IMR-90 (cell line): ENCODE measurements at regions not wholly inside any gene's neighbourhood (a gene's known extent, or its start where the extent isn't known, plus 50 kb on each side); places are given as distances from the start of the nearest gene placed in this dataset.

Source experiments
- ATAC-seq: fragments of 200-7000 bp; cut with Tn5 transposase; 2 replicates; pipeline ENCODE4 v1.9.1; 2020; ENCODE audit warnings: low read depth, mild to moderate bottlenecking, moderate library complexity
- BruUV-seq: library from RNA; stranded (reverse); fragments of 400-500 nt; replicated peaks from 2 replicates; lab custom pipeline; 2021; lab: Mats Ljungman, UMichigan
- CTCF ChIA-PET: fragments of 300-600 bp; formaldehyde crosslinking; extraction: SDS; loops from one replicate; lab custom pipeline; 2021; ENCODE audit warnings: antibody characterized with exemption; lab: Yijun Ruan, JAX
- POLR2A ChIA-PET: fragments of 300-600 bp; sonication (Branson Sonifier 250); formaldehyde crosslinking; loops from one replicate; lab custom pipeline; 2022; ENCODE audit warnings: antibody characterized with exemption; ENCODE audit not compliant: unreplicated experiment; lab: Charles Lee
- DNase-seq: peaks from one replicate; pipeline ENCODE4 v3.0.0; 2013
- H2AFZ ChIP-seq: replicated peaks from 2 replicates; pipeline ENCODE3; 2013; ENCODE audit warnings: low read length, mild to moderate bottlenecking; ENCODE audit not compliant: poor library complexity
- H2AK5ac ChIP-seq: 2 replicates; pipeline ENCODE4 v1.6.1; 2013; ENCODE audit warnings: low read depth, low read length, inconsistent platforms
- H2AK9ac ChIP-seq: replicated peaks from 2 replicates; pipeline ENCODE3; 2013; ENCODE audit warnings: mild to moderate bottlenecking, low read depth, low read length, moderate library complexity; ENCODE audit not compliant: poor library complexity
- H2BK120ac ChIP-seq: 2 replicates; pipeline ENCODE4 v1.6.1; 2013; ENCODE audit warnings: low read depth, low read length, inconsistent platforms
- H2BK15ac ChIP-seq: 3 replicates; pipeline ENCODE4 v1.6.1; 2013; ENCODE audit warnings: low read depth, low read length, inconsistent platforms
- H2BK20ac ChIP-seq: 2 replicates; pipeline ENCODE4 v1.6.1; 2013; ENCODE audit warnings: low read depth, mild to moderate bottlenecking, inconsistent platforms, low read length, moderate library complexity
- H2BK5ac ChIP-seq: 2 replicates; pipeline ENCODE4 v1.6.1; 2013; ENCODE audit warnings: mild to moderate bottlenecking, low read depth, low read length, inconsistent platforms; ENCODE audit not compliant: poor library complexity, severe bottlenecking
- H3K14ac ChIP-seq: replicated peaks from 2 replicates; pipeline ENCODE4 v1.6.1; 2013; ENCODE audit warnings: low read depth, low read length, inconsistent platforms
- H3K18ac ChIP-seq: 2 replicates; pipeline ENCODE4 v1.6.1; 2013; ENCODE audit warnings: low read depth, low read length, control low read depth
- H3K23ac ChIP-seq: 2 replicates; pipeline ENCODE4 v1.6.1; 2013; ENCODE audit warnings: low read depth, low read length, inconsistent platforms
- H3K27ac ChIP-seq: 2 replicates; pipeline ENCODE4 v1.5.1; 2013; ENCODE audit warnings: mild to moderate bottlenecking, control low read depth, low read length; ENCODE audit not compliant: insufficient read depth
- H3K27me3 ChIP-seq: 2 replicates; pipeline ENCODE4 v1.6.1; 2013; ENCODE audit warnings: low read length; ENCODE audit not compliant: control insufficient read depth, insufficient read depth
- H3K36me3 ChIP-seq: 2 replicates; pipeline ENCODE4 v1.6.1; 2013; ENCODE audit warnings: low read length, mixed read lengths; ENCODE audit not compliant: control insufficient read depth, insufficient read depth
- H3K4ac ChIP-seq: 2 replicates; pipeline ENCODE4 v1.6.1; 2013; ENCODE audit warnings: low read depth, low read length, inconsistent platforms
- H3K4me1 ChIP-seq: 2 replicates; pipeline ENCODE4 v1.6.1; 2013; ENCODE audit warnings: low read length, mixed read lengths; ENCODE audit not compliant: control insufficient read depth, insufficient read depth
- H3K4me2 ChIP-seq: 2 replicates; pipeline ENCODE4 v1.6.1; 2013; ENCODE audit warnings: low read depth, mild to moderate bottlenecking, control low read depth, low read length, moderate library complexity
- H3K4me3 ChIP-seq: 2 replicates; pipeline ENCODE4 v1.5.1; 2013; ENCODE audit warnings: low read depth, mild to moderate bottlenecking, control low read depth, low read length, moderate library complexity; ENCODE audit not compliant: insufficient read depth
- H3K56ac ChIP-seq: 2 replicates; pipeline ENCODE4 v1.6.1; 2013; ENCODE audit warnings: low read length, inconsistent platforms; ENCODE audit not compliant: insufficient read depth; ENCODE audit errors: extremely low read depth
- H3K79me1 ChIP-seq, 2 experiments: 2 replicates each; pipeline ENCODE4 v1.6.1; 2013; ENCODE audit warnings: low read length in 2 of 2, inconsistent platforms in 1 of 2, low read depth in 1 of 2
- H3K9ac ChIP-seq: 2 replicates; pipeline ENCODE4 v1.6.1; 2013; ENCODE audit warnings: low read depth, low read length, control low read depth
- H3K9me1 ChIP-seq: 2 replicates; pipeline ENCODE4 v1.6.1; 2013; ENCODE audit warnings: low read length, inconsistent platforms; ENCODE audit not compliant: insufficient read depth
- H3K9me3 ChIP-seq: 2 replicates; pipeline ENCODE4 v1.6.1; 2013; ENCODE audit warnings: low read length; ENCODE audit not compliant: control insufficient read depth, insufficient read depth
- H4K20me1 ChIP-seq: 2 replicates; pipeline ENCODE4 v1.6.1; 2013; ENCODE audit warnings: low read length, inconsistent platforms; ENCODE audit not compliant: insufficient read depth
- H4K5ac ChIP-seq: 2 replicates; pipeline ENCODE4 v1.6.1; 2013; ENCODE audit warnings: mild to moderate bottlenecking, low read depth, low read length, control low read depth
- H4K8ac ChIP-seq, 2 experiments: 2 replicates each; pipeline ENCODE4 v1.6.1; 2013; ENCODE audit warnings: low read depth in 2 of 2, low read length in 2 of 2, control low read depth in 1 of 2, inconsistent platforms in 1 of 2
- H4K91ac ChIP-seq: 2 replicates; pipeline ENCODE4 v1.6.1; 2013; ENCODE audit warnings: low read depth, low read length, inconsistent platforms; ENCODE audit not compliant: insufficient read depth
- MAFK ChIP-seq: IDR thresholded peaks from 2 replicates; pipeline ENCODE4 v1.6.1; 2012; ENCODE audit warnings: low read depth, low read length, improper control_type of control experiment
- MXI1 ChIP-seq: IDR thresholded peaks from 2 replicates; pipeline ENCODE4 v1.6.1; 2012; ENCODE audit warnings: low read depth, mild to moderate bottlenecking, low read length, moderate library complexity, borderline replicate concordance
- NFE2L2 ChIP-seq: fragments of 150-350 bp; IDR thresholded peaks from 2 replicates; pipeline ENCODE4 v1.6.1; 2016; ENCODE audit warnings: low read depth, mild to moderate bottlenecking, low read length
- RAD21 ChIP-seq: IDR thresholded peaks from 2 replicates; pipeline ENCODE4 v1.6.1; 2012; ENCODE audit warnings: low read length, improper control_type of control experiment
- RCOR1 ChIP-seq: IDR thresholded peaks from 2 replicates; pipeline ENCODE4 v1.6.1; 2012; ENCODE audit warnings: mild to moderate bottlenecking, low read length, improper control_type of control experiment; ENCODE audit not compliant: insufficient replicate concordance
- RFX5 ChIP-seq: IDR thresholded peaks from 2 replicates; pipeline ENCODE4 v1.8.0; 2012; ENCODE audit warnings: low read depth, mild to moderate bottlenecking, low read length, moderate library complexity
- USF2 ChIP-seq: fragments of 150-350 bp; IDR thresholded peaks from 2 replicates; pipeline ENCODE4 v1.6.1; 2017; ENCODE audit warnings: mild to moderate bottlenecking, antibody characterized with exemption, low read length, low read depth
- WGBS, 2 experiments: methylation state at CpG; one replicate each; pipeline versions ENCODE4 v1.1.5 to v1.1.7; 2013; ENCODE audit warnings: missing lambda C conversion rate in 2 of 2; ENCODE audit not compliant: insufficient read length in 1 of 2; ENCODE audit errors: extremely low coverage in 2 of 2; 5-methylcytosine and 5-hydroxymethylcytosine counted together
- dilution Hi-C: fragments of 300-500 bp; cut with HindIII; formaldehyde crosslinking; loops from one replicate; pipeline ENCODE4 v1.14.3; 2018; ENCODE audit warnings: low sequenced_read_pairs; ENCODE audit not compliant: unreplicated experiment
- in situ Hi-C: fragments of 300-500 bp; cut with MboI; formaldehyde crosslinking; loops from 3 replicates; pipeline ENCODE4 v1.14.3; 2019; ENCODE audit warnings: low sequenced_read_pairs, inconsistent platforms, mixed read lengths
- intact Hi-C: fragments of 100-400 bp; cut with micrococcal nuclease; formaldehyde crosslinking; loops from 2 replicates; pipeline ENCODE4 v1.10.0; 2022

- Histone ChIP-seq H3K4ac (no peak overlapping the region), H4K8ac (no peak overlapping the region), H3K9me1 (no peaks in the 10 kb centered on the region), H3K9ac (no peak overlapping the region), H3K4me1 (no peaks in the 10 kb centered on the region), H3K79me1 (no peaks in the 10 kb centered on the region), H2BK15ac (no peak overlapping the region), H3K56ac (no peak overlapping the region), H3K27me3 (no peaks in the 10 kb centered on the region), H3K18ac (no peak overlapping the region), H4K20me1 (no peaks in the 10 kb centered on the region), H2AK9ac (no peak overlapping the region), H2BK20ac (no peak overlapping the region), H4K91ac (no peak overlapping the region), H3K4me2 (no peak overlapping the region), H3K27ac (no peak overlapping the region), H2AK5ac (no peak overlapping the region), H2BK5ac (no peak overlapping the region), H3K9me3 (peaks cover 13% of the 10 kb centered on the region), H3K4me3 (no peak overlapping the region), H4K5ac (no peak overlapping the region), H3K23ac (no peak overlapping the region), H2BK120ac (no peak overlapping the region), H3K36me3 (no peaks in the 10 kb centered on the region), H2AFZ (no peak overlapping the region), H3K14ac (no peak overlapping the region)
- no TSS peak for BruUV-seq
- CTCF ChIA-PET: no interaction called here
- in situ Hi-C loops (no loop called here), dilution Hi-C loops (no loop called here), intact Hi-C loops (no loop called here)
- no CpG with 5 or more reads among the region's 2 CpGs for WGBS, 2 experiments
- ATAC-seq (no peak), DNase-seq (no peak)
- TF ChIP-seq RCOR1 (no peak), USF2 (no peak), RAD21 (no peak), MXI1 (no peak), RFX5 (no peak), MAFK (no peak), NFE2L2 (no peak)
- POLR2A ChIA-PET: no interaction called here
Measured at GRCh38 chr3:6657591-6657990, 203.3 kb upstream of the GRM7 start.
